Suppressor macrophage treated with lipopolysaccharide for 4 hours (primary cell): ENCODE measurements at regions not wholly inside any gene's neighbourhood (a gene's known extent, or its start where the extent isn't known, plus 50 kb on each side); places are given as distances from the start of the nearest gene placed in this dataset.

Source experiments
- DNase-seq: peaks from one replicate; pipeline ENCODE4 v3.0.0-alpha.2; 2020

DNA sequence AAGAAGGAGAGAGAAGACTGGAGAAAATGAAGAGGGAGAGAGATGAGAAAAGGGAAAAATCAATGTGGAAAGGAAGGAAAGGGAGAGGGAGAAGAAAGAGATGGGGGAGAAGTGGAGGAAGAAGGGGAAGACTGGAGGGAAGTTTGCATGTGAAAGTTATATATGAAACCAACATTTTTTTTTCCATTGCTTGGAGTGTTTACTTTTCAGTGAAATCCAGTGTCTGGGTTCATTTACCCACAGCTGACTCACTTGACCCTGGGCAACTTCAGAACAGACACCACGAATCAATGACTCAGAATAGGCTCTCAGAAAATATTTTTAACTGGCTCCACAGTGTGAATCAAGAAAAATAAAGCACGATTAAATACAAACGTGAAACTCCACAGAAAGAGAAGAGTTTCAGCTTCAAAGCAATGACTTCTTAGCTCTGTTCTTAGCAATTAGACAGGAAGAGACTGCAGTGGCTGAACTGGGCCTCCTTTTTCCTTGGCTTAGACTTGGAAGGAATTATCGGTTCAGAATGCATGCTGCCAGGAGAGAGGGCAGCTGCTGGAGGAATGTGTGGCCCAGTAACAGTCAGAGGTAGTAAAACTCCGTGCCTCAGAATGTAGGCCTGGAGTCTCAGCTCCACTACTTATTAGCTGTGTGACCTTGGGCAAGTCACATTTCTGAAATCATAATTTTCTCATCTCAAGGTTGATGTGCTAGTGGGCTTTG lies 237.5 kb downstream of the MIAT start:
- DNase-seq = peak; percentile 2

DNA sequence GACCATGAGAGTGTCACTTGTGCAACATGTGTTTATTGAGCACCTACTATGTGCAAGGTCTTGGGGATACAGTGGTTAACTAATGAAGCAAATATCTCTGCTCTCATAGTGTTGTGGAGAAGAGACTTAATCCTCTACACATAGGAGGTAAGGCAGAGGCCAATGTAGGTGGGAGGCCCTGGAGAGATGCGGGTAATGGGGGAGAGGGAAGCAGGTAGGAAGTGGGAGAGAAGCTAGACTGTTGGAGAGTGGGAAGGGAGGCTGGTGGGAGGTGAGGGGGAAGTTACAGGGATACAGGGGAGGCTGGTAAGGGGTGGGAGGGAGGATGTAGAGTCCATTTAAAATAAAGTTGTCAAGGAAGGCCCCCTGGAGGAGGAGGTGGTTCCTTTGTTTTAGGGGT lies 240.0 kb downstream of the MIAT start:
- DNase-seq = no peak

DNA sequence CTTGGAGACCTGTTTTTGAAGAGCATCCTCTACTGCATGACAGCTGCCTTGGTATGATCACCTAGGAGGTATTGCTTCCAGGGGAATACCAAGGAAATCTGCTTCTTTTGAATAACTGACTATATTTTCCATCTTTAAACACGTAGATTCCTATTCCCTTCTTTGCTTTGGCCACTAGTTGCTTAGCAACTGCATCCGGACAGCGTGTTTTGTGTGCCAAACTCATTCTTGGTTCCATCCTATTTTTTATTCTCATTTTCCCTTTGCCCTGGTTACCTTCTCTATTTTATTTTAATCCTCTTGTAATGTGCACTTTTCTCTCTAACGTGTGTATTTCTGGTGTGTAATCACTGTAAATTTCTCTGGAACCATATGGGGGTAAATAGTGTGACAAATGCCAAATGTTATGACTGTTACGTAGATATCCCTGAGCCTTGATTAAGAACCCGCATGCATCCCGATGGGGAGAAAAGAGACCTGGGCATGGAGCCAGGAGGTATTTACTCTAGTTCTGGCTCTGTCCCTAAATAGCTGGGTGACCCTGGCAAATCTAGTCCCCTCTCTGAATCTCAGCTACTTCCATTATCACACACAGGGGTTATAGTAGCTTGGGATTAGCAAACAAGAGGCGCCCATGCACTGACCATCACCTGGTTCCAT lies 241.7 kb downstream of the MIAT start:
- no peak for DNase-seq

DNA sequence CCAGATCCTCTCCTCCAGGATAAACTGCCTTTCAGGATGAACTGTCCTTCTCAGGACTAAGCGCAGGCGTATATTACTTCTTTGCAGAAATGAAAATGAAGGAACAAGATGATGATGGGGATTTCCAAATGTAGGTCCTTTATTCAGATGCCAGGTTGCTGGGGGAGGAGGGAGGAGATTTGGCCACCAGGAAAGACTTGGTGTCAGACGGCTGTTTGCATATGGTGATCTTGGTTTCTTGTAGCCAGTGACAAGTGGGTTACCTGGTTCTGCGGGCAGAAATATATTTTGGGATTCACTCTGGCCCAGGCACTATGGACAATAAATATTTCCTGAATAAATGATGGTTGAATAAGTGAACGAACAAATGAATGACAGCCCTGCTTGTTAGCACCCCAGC lies 243.4 kb downstream of the MIAT start:
- DNase-seq = no peak

DNA sequence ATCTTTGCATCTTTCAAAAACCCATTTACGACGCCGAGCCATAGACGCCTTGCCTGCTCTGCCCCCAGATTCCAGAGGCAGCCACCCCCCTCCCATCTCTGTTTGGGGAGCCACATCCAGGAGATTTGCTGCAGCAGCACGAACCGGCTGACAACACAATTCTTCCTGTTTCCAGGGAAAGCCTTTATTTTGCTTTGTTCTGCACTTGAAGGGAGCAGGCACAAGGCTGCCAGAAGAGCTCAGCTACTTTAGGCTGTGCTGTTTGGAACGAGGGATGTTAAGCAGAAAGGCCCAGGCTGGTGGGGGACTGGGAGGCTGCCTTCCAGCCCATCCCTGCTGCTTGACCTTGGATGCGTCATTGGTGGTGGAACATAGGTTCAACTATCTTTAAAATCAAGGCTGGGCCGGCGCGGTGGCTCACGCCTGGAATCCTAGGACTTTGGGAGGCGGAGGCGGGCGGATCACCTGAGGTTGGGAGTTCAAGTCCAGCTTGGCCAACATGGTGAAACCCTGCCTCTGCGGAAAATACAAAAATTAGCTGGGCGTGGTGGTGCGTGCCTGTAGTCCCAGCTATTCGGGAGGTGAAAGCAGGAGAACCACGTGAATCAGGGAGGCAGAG lies 243.9 kb downstream of the MIAT start:
- no peak for DNase-seq

DNA sequence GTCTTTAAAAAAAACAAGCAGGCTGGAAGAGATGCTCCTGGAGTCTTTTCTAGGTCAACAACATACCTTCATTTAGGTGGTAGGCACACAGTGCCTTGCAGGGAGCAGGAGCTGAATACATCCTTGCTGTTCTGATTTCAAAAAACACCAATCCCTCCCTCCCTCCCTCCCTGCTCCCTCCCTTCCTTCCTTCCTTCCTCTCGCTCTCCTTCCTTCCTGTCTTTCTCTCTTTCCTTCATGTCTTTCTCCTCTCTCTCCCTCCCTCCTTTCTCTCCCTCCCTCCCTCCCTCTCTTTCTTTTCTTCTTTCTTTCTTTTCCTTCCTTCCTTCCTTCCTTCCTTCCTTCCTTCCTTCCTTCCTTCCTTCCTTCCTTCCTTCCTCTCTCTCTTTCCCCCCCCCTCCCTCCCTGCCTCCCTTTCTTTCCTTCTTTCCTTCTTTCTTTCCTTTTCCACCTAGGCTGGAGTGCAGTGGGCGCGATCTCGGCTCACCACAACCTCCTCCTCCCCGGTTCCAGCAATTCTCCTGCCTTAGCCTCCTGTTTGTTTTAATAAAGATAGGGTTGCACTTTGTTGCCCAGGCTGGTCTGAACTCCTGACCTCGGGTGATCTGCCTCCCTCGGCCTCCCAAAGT lies 245.1 kb downstream of the MIAT start:
- no peak for DNase-seq

DNA sequence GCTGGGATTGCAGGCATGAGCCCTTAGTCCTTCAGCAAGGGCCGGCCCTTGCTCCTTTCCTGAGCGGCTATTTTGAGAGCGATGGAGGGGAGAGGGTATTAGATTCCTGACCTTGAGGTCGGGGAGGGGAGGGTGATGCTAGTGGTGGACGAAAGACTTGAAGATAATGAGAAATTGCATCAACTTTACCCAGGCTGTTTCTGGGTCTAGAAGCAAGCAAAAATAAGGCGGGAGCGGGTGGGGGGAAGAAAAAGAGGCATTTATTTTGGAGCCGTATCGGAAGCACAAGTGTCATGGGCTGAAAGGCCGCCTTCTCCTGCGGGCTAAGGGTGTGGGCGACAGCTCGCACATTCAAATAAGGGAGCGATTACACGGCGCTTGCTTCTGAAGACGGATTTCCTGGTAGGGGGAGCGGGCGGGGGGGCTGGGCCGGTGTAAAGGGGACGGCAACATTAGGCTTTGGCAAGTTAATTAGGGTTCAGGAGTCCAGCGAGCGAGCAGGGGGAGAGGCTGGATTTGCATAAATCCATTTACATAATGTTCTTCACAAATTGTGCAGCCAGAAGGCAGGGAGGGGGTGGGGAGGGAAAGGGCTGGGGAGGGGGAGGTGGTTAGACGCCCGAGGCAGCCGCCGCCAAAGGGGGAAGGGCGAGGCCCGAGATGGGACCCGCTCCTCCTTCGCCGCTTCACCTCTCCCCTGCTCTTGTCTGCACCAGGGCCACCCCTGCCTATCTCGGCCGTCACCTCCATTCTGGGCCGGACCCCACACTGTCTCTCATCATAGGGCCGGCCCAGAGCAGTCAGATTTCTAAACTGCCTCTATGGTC lies 245.9 kb downstream of the MIAT start:
- DNase-seq = no peak

DNA sequence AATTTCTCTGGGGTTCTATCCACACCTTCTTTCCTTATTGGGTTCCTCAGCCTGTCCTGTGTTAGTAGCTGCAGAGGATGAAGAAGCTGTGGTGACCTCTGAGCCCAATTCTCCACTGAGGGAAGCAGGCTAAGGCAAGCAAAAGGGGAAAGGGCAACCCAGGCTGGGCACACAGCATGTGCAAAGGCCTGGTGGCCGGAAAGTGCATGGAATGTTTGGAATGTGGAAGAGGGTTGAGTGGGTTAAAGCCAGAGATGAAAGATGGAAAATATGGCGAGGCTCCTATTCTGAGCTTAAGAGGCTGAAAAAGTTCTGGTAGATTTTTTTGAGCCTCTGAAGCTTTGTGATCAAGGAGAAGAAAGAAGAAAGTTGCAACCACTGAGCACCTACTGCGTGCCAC lies 247.1 kb downstream of the MIAT start:
- DNase-seq = no peak

DNA sequence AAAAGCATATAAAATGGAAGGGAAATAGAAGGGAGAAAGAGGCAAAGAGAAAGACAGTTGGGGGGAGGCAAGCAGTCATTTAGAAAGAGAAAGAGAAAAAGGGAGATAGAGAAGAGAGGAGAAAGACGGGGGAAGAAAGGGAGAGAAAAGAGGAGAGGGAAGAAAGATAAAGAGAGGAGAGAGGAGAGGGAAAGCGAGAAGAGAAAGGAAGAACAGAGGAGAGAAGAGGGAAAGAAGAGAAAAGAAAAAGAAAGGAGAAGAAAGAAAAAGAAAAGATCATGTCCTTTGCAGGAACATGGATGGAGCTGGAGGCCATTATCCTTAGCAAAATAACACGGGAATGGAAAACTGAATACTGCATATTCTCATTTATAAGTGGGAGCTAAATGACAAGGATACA lies 247.7 kb downstream of the MIAT start:
- DNase-seq = no peak

DNA sequence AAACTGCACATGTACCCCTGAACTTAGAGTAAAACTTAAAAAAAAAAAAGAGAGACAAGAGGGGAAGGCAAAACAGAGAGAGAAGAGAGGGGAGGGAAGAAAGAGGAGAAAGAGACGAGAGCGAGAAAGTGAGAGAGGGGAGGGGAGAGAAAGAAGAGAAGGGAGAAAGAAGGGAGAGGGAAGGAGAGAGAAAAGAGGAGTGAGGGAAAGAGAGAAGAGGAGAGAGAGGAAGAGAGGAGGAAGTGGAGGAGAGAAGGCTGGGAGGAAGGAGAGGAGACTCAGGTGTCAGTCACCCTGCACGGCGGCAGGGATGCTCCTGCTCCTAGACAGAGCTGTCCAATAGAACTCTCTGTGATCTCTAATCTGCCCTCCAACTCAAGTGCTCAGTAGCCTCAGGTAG lies 248.3 kb downstream of the MIAT start:
- no peak for DNase-seq

DNA sequence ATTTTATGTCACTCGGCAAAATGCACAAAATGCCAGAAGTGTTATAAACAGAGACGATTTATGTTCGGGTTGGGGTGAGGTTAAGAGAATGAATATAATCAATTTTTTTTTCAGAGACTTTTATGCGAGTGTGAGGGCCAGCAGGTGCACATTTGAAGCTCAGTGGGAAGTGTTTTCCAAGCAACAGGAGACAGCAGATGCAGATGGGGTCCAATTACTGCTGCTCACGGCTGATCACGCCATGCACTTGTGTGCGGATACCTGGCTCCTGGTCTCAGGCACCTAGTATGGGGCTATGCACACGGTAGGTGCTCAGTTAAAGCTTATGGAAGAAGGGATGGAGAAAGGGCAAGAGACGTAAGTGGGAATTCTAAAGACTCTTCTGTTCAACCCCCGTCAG lies 249.1 kb downstream of the MIAT start:
- DNase-seq = no peak

DNA sequence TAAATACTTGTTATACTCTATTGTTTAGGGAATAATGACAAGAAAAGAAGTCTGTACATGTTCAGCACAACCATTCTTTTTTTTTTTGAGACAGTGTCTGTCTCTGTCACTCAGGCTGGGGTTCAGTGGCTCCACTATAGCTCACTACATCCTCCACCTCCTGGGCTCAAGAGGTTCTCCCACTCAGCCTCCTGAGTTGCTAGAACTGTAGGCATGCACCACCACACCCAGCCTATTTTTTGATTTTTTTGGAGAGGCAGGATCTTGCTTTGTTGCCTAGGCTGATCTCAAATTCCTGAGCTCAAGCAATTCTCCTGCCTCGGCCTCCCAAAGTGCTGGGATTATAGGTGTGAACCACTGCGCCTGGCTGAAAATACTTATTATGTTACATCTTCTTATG lies 250.0 kb downstream of the MIAT start:
- DNase-seq = no peak

DNA sequence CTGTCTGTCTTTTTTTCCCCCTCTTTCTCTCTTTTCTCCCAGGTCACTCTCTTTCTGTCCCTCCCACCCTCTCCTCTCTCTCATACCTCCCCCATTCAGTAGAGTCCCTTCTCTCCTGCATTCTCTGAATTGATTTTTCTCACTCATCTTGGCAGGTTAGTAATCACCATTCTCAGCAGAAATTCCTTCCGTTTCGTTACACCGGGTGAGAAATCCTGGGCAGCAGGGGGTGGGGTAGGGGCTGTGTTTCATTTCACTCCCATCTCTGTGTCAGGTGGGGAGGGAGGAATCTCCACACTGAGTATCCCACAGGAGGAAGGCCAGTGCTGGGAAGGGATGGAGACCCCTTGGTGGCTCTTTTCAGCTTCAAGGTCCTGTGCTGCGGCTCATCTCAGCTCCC lies 253.5 kb downstream of the MIAT start:
- no peak for DNase-seq

DNA sequence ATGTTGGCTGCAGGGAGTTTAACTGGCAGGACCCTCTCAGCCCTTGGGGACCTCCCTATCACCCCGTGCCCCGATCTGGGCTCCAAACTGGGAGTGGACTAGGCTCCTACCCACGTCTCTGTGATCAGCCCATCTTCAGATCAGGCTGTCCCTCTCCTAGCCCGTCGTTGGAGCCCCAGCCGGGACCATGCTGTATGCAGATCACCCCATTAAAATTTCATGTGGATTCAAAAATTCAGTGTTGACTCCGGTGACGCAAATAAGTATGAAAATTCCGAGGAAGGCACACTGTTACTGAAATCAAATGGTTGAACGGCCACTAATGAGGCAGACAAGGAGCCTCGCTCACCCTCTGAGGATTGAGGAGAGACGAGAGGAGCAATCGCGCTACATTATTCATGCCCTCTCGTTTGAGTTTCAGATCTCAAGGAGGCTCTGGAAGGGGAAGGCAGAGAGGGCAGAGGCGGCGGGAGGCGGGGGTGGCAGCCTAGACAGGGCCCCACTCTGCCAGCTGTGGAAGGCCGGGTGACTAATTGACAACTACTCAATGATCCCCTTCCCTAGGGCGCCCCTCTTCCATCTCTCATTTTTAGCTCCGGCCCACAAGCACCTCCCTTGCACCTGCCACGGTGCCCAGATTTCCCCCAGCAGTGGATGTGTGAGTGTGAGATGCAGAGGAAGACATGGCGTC lies 255.4 kb downstream of the MIAT start:
- DNase-seq = no peak

DNA sequence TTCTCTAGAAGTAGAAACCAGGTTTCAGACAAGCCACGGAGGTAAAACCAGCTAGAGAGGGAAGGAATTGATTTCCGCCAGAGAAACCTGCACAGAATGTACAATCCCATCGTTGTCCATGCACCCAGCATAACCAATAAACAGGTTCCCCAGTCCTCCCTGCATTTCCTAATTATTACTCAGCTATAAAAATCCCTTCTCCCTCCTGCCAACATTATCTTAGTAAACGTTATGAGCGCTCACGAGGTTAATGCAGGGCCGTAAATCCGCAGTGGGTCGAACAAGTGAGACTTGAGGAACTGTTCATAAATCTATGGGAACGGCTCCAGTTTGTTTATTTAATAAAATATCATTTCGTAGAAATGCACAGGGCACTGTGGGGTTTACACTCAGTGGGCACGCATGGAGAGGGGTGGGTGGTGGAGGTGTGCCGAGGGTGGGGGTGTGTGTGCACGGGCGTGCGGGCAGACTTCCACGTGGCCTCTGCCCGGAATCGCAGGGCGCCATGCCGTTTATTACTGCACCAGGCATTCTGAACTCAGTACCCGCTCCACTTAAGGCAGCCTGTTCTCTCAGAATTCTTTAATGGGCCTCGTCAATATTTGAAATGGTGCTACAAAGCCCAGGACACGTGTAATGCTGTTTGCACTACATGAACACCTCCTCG lies 257.3 kb downstream of the MIAT start:
- no peak for DNase-seq

DNA sequence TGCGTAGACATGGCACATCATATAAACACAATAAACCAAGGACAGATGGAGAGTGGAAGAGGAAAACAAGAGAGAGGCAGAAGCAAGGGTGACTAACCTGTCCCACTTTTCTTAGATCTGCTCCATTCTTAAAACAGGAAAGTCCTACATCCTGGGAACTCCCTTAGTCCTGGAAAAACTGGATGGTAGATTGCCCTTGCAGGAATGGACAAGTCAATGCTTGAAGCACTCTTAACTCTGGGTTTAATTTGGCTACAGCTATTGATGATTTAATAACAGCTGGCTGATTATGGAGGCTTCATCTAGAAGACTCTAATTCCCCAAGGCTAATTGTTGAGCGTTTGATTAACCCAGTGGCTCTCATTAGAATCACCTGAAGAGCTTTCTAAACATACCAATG lies 258.8 kb downstream of the MIAT start:
- DNase-seq = no peak

DNA sequence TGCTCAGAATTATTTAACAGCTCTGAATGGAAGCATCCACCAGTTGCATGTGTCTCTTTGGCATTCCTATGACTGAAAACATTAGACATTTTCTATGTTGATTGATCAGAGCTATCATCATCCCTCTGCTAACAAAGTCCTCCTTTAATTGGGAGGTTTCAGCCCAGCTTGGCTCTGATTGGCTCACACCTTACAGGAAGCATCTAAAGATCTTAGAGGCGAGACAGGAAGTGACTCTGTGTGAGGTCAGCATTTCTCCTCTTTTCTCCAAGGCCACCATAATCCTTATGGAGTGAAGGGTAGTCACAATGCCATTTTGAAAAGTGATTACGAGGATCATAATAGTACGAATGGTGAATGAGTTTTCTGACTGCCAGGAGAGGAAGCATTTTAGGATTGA lies 260.8 kb downstream of the MIAT start:
- DNase-seq = no peak

DNA sequence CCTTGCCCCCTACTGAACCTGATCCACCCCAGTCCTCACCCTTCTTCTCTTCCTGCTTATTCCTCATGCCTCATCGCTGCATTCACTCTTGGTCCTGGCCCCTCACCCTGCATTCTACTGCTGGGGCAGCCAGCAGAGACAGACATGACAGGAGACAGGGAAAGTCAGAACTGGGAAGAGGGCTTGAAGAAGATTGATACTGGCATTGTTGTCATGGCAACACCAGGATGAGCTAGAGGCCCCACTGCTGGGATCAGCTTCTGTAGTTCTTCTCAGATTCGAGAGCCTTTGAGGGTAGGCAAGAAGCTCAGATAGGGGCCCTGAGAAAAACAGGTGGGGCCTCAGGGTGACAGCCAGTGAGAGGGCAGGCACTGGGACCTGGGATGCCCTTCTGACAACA lies 264.3 kb downstream of the MIAT start:
- DNase-seq = no peak

DNA sequence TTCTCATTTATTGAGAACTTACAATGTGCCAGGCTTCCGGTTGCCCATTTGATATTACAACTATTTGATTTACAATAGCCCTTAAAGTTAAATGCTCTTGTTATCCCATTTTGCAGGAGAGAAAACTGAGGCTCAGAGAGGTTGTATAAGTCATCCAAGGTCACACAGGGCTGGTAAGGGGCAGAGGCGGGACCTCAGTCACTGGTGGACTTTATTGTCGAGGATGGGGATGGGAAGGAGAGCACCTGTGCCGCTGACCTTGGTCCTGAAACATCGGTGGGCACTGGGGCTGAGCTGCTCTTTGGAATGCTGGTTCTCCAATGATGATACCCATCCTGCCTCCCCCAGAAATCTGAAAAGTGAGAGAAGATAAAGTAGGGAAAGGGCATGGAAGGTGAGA lies 265.4 kb downstream of the MIAT start:
- no peak for DNase-seq

DNA sequence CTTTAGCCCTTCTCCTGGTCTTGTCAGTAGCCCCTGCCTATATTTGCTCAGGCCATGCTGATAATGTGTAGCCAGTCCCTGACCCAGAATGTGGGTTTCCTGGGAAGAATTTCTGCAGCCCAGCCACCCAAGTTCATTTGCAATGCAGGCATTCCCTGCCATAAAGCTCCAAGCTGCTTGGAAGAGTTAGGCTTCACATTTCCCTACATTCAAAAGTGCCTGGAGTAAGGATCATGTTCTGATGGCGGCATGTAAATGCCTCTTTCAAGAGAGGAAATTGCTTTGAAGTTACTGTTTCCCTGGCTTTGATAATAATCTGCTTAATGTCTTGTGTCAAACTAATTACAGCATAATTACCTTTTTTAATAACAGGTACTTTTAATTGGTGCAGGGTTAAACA lies 266.1 kb downstream of the MIAT start:
- no peak for DNase-seq

DNA sequence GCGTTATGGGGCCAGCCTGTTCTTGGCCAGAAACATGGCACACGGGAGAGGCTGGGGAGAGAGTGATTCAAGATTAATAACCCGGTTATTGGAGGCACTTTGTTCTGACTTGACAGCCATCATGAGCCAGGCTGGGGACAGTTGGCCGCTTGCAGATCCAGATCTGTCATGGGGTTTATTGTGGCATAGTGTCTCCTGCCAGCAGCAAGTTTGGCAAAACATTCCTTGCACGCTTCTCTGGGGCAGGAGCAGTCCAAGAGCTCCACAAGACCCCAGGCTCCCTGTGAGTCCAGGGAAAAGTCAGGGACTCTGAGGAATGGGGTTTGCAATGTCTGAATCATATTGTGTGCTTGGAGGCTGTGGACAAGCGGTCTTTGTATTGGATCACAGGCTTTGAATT lies 270.4 kb downstream of the MIAT start:
- no peak for DNase-seq

DNA sequence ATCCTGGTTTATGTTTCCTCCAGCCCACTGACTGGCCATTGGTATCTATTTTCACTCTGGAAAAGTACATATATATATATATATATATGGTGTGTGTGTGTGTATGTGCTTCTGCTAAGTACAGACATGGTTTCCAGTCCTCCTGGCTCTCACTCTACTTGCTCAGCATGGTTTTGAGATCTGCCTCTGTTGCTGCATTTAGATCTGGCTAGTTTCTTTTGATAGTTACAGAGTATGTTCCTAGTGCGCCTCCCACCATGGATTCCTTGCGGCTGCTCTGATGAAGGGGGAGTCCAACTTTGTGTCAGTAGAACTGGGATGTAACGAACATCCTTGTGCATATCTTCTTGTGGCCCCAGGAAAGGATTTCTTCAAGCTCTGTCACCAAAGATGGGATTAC lies 274.1 kb downstream of the MIAT start:
- no peak for DNase-seq
